Neural progenitor cell (in vitro differentiated cells): ENCODE measurements at regions not wholly inside any gene's neighbourhood (a gene's known extent, or its start where the extent isn't known, plus 50 kb on each side); places are given as distances from the start of the nearest gene placed in this dataset.

Source experiments
- EZH2phosphoT487 ChIP-seq: fragments of 200-600 bp; sonication (generic); IDR thresholded peaks from 2 replicates; pipeline ENCODE4 v1.6.1; 2017; ENCODE audit warnings: antibody characterized with exemption
- TF ChIP-seq, protein P1 (sequence below): fragments of 200-600 bp; sonication (generic); IDR thresholded peaks from 2 replicates; pipeline ENCODE4 v1.5.1; 2017; ENCODE audit warnings: antibody characterized with exemption, mild to moderate bottlenecking

DNA sequence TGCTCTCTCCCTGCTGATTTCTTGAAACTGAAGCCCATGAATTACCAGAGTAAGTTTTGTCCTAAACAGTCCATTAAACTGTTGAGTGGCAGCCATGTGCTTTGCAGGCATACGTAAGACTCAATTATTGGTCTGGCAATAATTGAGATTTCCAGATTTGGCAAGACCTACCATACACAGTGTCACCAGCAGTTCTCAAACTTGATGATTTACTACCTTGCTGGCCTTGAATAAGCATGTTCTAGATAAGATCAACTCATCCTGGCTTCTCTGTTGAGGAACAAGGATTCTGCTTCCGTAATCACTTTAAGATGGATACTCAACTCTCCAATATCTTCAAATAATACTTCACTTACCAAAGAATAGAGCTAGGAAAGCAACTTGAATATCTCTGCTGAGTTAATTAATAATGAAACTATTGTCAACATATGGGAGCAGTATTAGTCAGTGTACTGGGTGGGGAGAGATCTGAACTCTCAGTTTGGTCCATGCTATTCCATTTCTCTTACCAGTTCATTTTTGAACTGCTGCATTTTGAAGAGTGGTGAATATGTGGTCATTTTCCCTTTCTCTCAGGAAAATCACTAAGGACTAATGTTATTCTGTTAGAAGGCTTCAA lies 181.4 kb downstream of the IPMK start:
- TF ChIP-seq, protein P1, sequence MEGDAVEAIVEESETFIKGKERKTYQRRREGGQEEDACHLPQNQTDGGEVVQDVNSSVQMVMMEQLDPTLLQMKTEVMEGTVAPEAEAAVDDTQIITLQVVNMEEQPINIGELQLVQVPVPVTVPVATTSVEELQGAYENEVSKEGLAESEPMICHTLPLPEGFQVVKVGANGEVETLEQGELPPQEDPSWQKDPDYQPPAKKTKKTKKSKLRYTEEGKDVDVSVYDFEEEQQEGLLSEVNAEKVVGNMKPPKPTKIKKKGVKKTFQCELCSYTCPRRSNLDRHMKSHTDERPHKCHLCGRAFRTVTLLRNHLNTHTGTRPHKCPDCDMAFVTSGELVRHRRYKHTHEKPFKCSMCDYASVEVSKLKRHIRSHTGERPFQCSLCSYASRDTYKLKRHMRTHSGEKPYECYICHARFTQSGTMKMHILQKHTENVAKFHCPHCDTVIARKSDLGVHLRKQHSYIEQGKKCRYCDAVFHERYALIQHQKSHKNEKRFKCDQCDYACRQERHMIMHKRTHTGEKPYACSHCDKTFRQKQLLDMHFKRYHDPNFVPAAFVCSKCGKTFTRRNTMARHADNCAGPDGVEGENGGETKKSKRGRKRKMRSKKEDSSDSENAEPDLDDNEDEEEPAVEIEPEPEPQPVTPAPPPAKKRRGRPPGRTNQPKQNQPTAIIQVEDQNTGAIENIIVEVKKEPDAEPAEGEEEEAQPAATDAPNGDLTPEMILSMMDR, result no peak
- TF ChIP-seq EZH2phosphoT487, result no peak
